AG04450 (cell line): ENCODE measurements at regions not wholly inside any gene's neighbourhood (a gene's known extent, or its start where the extent isn't known, plus 50 kb on each side); places are given as distances from the start of the nearest gene placed in this dataset.

Experiments
- CTCF ChIA-PET: fragments of 300-600, 350-600 bp; formaldehyde crosslinking; extraction: SDS; loops from one replicate; lab custom pipeline; 2022; ENCODE audit warnings: antibody characterized with exemption, inconsistent platforms; lab: Charles Lee
- POLR2A ChIA-PET: fragments of 350-600 bp; formaldehyde crosslinking; extraction: SDS; loops from one replicate; lab custom pipeline; 2021; ENCODE audit warnings: antibody characterized with exemption, inconsistent platforms; lab: Yijun Ruan, JAX
- DNase-seq: peaks from one replicate; pipeline ENCODE4 v3.0.0-alpha.2; 2011; ENCODE audit warnings: low read depth, low spot score
- H3K27ac ChIP-seq: one replicate; pipeline ENCODE4 v1.5.1; 2012; ENCODE audit warnings: low read depth, low read length, control low read depth
- H3K27me3 ChIP-seq: one replicate; pipeline ENCODE4 v1.6.0; 2012; ENCODE audit warnings: low read length; ENCODE audit not compliant: control insufficient read depth, insufficient read depth
- H3K4me3 ChIP-seq: 2 replicates; pipeline ENCODE4 v1.5.1; 2011; ENCODE audit warnings: mild to moderate bottlenecking, low read depth, low read length, control low read depth
- H3K9me3 ChIP-seq: 2 replicates; pipeline ENCODE4 v1.5.1; 2012; ENCODE audit warnings: low read length; ENCODE audit not compliant: control insufficient read depth, insufficient read depth
- TF ChIP-seq, protein P1 (sequence below): IDR thresholded peaks from 2 replicates; pipeline ENCODE4 v1.5.1; 2011; ENCODE audit warnings: low read depth, low read length, control low read depth, inconsistent platforms

DNA sequence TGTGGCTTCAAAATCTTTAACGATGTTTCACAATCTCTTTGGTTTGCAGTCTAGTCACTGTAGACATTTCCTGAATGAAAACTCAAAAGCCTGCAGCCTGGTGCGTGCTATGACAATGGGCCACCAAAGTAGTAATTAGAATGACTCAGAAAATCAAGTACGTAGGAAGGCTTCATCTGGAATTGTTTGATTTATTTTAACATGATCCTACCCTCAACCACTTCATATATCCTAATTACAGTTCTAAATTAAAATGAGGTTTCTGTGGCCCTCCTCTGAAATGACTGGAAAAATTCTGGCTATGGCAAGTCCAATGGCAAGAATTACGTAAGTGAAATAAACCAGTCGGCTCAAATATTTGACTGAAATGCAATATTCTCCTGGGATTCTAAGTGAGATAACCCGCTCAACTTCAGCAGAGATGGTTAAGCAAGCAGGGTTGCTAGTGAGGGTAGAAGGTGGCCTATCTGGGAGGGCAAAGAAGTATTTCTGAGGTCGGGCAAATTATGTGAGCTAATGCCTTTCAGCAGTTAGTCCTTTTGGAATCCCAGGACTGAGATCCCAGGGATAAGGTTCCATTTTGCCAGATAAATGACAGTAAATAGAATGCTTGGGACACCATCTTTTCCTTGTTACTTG, 145.6 kb upstream of the MYOCD start:
- no peak for DNase-seq

DNA sequence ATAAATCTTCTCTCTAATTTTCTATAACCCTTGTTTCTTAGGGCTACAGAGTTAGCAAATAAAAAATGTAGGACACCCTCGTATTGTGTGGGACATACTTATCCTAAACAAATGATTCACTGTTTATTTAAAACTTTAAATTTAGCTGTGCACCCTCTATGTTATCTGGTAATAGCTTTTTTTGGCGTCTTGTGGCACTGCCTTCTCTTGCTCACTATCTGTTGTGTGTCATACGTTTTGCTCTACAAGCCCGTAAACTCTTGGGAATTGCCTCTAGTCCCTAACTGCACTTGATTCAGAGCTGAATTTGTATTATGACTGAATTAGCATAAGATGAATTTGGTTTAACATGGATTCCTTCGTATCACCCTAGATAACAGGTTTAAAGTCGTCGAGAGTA, 144.3 kb upstream of the MYOCD start:
- H3K9me3 ChIP-seq = no peaks in the 10 kb centered on the region
- POLR2A ChIA-PET = interaction anchor here (1.2 to 2.9 kb wide), 2 partner anchors 11 to 144 kb away, joined by 4 to 8 read pairs; partner anchors contain the start of gene MYOCD
- H3K27ac ChIP-seq = no peak overlapping the region
- H3K4me3 ChIP-seq = no peak overlapping the region
- CTCF ChIA-PET = interaction anchor here (1.0 to 1.2 kb wide), 2 partner anchors 10 to 24 kb away, joined by 3 to 5 read pairs; no protein-coding TSS in a partner anchor
- no peak for DNase-seq
- TF ChIP-seq, protein P1, sequence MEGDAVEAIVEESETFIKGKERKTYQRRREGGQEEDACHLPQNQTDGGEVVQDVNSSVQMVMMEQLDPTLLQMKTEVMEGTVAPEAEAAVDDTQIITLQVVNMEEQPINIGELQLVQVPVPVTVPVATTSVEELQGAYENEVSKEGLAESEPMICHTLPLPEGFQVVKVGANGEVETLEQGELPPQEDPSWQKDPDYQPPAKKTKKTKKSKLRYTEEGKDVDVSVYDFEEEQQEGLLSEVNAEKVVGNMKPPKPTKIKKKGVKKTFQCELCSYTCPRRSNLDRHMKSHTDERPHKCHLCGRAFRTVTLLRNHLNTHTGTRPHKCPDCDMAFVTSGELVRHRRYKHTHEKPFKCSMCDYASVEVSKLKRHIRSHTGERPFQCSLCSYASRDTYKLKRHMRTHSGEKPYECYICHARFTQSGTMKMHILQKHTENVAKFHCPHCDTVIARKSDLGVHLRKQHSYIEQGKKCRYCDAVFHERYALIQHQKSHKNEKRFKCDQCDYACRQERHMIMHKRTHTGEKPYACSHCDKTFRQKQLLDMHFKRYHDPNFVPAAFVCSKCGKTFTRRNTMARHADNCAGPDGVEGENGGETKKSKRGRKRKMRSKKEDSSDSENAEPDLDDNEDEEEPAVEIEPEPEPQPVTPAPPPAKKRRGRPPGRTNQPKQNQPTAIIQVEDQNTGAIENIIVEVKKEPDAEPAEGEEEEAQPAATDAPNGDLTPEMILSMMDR = no peak
- no peaks in the 10 kb centered on the region for H3K27me3 ChIP-seq

More for the DNA sequence above, 145.6 kb upstream of the MYOCD start:
- no peaks in the 10 kb centered on the region for H3K9me3 ChIP-seq
- H3K4me3 ChIP-seq = no peak overlapping the region
- H3K27ac ChIP-seq = no peak overlapping the region
- no peaks in the 10 kb centered on the region for H3K27me3 ChIP-seq
- TF ChIP-seq, protein P1 = no peak
- POLR2A ChIA-PET = interaction anchor here (1.2 to 2.9 kb wide), 2 partner anchors 9 to 145 kb away, joined by 4 to 8 read pairs; partner anchors contain the start of gene MYOCD
- CTCF ChIA-PET = no interaction called here

DNA sequence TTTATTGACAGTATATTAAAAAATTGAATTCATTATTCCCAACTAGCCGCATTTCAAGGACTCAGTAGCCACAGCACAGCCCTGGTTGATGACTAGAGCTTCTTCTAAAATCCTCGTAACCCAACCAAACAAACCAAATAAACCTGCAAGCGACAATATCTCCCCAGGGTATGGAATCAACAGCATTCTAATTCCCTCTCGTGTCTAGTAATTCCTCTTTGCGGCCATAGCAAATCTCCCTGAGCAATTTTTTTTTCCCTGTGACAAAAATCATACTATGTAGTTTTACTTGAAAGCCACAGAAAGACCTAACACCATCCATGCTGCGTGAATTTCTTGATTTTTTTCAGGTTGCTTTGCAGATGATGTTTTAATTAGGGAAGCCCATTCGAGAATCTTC, 143.4 kb upstream of the MYOCD start:
- Histone ChIP-seq H3K27me3 (no peaks in the 10 kb centered on the region), H3K9me3 (no peaks in the 10 kb centered on the region), H3K4me3 (no peak overlapping the region), H3K27ac (no peak overlapping the region)
- ChIA-PET CTCF (interaction anchor here (0.6 to 4.2 kb wide), 2 partner anchors 16 to 23 kb away, joined by 3 to 21 read pairs; no protein-coding TSS in a partner anchor), POLR2A (interaction anchor here (1.3 to 2.9 kb wide), 2 partner anchors 12 to 143 kb away, joined by 8 read pairs; partner anchors contain the start of gene MYOCD)
- TF ChIP-seq, protein P1 = no peak
- DNase-seq = no peak

DNA sequence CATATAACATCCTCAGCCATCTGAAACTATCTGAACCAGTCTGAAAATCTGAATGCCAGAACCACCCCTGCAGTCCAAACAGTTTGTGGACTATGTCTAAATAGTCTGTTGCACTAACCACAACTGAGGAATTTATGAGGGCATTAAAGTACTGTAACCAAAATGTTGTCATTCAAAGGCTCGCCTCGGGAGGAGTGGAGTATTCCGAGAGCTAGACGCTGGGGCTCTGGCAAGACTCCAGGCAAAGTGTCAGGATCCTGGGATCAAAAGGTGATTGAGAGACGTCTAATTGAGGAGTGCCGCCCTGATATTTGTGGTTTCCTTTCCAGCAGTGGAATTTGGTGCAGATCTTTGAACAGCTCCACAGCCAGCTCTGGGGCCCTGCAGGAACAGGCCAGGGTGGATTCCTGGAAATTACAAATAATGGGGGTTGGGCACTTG, 142.9 kb upstream of the MYOCD start:
- ChIA-PET CTCF (interaction anchor here (0.7 to 4.2 kb wide), 2 partner anchors 23 to 142 kb away, joined by 3 to 21 read pairs; no protein-coding TSS in a partner anchor), POLR2A (interaction anchor here (1.3 to 2.9 kb wide), 2 partner anchors 12 to 143 kb away, joined by 8 read pairs; partner anchors contain the start of gene MYOCD)
- no peak overlapping the region for H3K4me3 ChIP-seq
- no peak for DNase-seq
- H3K9me3 ChIP-seq = no peaks in the 10 kb centered on the region
- H3K27me3 ChIP-seq = no peaks in the 10 kb centered on the region
- no peak overlapping the region for H3K27ac ChIP-seq
- TF ChIP-seq, protein P1 = no peak

DNA sequence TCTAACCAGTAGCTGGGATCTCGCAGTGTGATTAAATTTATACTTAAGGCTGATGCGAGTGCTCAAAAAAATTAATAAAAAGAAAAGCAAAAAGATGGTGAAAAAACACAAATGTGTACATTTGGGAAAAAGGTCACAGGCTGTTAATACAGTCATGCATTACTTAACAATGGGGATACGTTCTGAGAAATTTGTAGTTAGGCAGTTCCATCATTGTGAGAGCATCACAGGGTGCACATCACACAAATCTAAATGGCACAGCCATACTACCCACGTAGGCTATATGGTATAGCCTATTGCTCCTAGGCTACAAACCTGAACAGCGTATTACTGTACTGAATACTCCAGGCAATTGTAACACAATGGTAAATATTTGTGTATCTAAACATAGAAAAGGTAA, 142.4 kb upstream of the MYOCD start:
- Histone ChIP-seq H3K4me3 (no peak overlapping the region), H3K27me3 (no peaks in the 10 kb centered on the region), H3K9me3 (no peaks in the 10 kb centered on the region), H3K27ac (no peak overlapping the region)
- ChIA-PET POLR2A (interaction anchor here (1.3 to 2.9 kb wide), 2 partner anchors 13 to 142 kb away, joined by 8 read pairs; partner anchors contain the start of gene MYOCD), CTCF (interaction anchor here (0.7 to 4.2 kb wide), 2 partner anchors 22 to 142 kb away, joined by 3 to 21 read pairs; no protein-coding TSS in a partner anchor)
- DNase-seq = no peak
- TF ChIP-seq, protein P1 = no peak
